ENCODE measurements at regions not wholly inside any gene's neighbourhood (a gene's known extent, or its start where the extent isn't known, plus 50 kb on each side); places are given as distances from the start of the nearest gene placed in this dataset.

DNA sequence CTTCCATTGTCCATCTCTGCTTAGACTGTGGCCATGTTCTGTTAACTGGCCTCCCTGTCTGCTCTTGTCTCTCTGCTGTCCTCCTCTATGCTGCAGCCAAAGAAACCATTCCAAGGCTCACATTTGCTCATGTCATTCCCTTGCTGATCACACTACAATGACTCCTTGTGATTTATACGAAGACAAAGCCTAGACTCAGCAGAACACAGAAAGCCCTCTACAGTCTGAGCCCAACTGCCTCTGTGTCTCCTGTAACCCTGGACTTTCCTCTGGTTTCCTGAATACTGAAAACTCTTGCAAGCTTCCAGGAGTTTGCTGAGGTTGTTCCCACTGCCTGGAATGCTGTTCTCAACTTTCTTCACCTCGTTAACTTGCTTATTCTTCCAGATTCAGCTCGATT is 191.8 kb downstream of the TMEM38B start:
- TF ChIP-seq, protein P1, sequence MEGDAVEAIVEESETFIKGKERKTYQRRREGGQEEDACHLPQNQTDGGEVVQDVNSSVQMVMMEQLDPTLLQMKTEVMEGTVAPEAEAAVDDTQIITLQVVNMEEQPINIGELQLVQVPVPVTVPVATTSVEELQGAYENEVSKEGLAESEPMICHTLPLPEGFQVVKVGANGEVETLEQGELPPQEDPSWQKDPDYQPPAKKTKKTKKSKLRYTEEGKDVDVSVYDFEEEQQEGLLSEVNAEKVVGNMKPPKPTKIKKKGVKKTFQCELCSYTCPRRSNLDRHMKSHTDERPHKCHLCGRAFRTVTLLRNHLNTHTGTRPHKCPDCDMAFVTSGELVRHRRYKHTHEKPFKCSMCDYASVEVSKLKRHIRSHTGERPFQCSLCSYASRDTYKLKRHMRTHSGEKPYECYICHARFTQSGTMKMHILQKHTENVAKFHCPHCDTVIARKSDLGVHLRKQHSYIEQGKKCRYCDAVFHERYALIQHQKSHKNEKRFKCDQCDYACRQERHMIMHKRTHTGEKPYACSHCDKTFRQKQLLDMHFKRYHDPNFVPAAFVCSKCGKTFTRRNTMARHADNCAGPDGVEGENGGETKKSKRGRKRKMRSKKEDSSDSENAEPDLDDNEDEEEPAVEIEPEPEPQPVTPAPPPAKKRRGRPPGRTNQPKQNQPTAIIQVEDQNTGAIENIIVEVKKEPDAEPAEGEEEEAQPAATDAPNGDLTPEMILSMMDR (IDR thresholded peaks at IDR 0.05), result no peak
- TF ChIP-seq POLR2A (IDR thresholded peaks at IDR 0.05), result no peak
